GM10248 (cell line): ENCODE measurements at regions not wholly inside any gene's neighbourhood (a gene's known extent, or its start where the extent isn't known, plus 50 kb on each side); places are given as distances from the start of the nearest gene placed in this dataset.

Experiments used
- CTCF ChIA-PET: fragments of 300-600 bp; sonication (Branson Sonifier 250); formaldehyde crosslinking; extraction: SDS; loops from one replicate; lab custom pipeline; 2021; ENCODE audit warnings: antibody characterized with exemption; lab: Yijun Ruan, JAX
- POLR2A ChIA-PET: fragments of 350-650 bp; sonication (Branson Sonifier 250); formaldehyde crosslinking; extraction: SDS; loops from one replicate; lab custom pipeline; 2020; ENCODE audit warnings: antibody characterized with exemption; lab: Yijun Ruan, JAX
- DNase-seq: peaks from one replicate; pipeline ENCODE4 v3.0.0; 2012; ENCODE audit errors: extremely low spot score
- CTCF ChIP-seq: IDR thresholded peaks from 2 replicates; pipeline ENCODE4 v1.5.1; 2012; ENCODE audit warnings: mild to moderate bottlenecking, low read depth; ENCODE audit errors: extremely low read depth, missing control alignments, control extremely low read depth

- no peak for TF ChIP-seq CTCF
- CTCF ChIA-PET, result interaction anchor here (1.5 kb wide), 1 partner anchor 103 kb away, joined by 3 read pairs; no protein-coding TSS in a partner anchor
- no peak for DNase-seq
- POLR2A ChIA-PET, result no interaction called here
Measured at GRCh38 chr16:87552072-87552718, 50.1 kb upstream of the JPH3 start.

GRCh38 chr16:87551487-87551886, 50.8 kb upstream of the JPH3 start:
- no peak for TF ChIP-seq CTCF
- ChIA-PET CTCF (interaction anchor here (1.0 to 1.5 kb wide), 8 partner anchors 9 to 320 kb away, joined by 3 to 5 read pairs (median 3); no protein-coding TSS in a partner anchor), POLR2A (no interaction called here)
- no peak for DNase-seq

GRCh38 chr16:87550495-87550961, 51.8 kb upstream of the JPH3 start:
- CTCF ChIA-PET, result interaction anchor here (1.0 to 1.3 kb wide), 7 partner anchors 8 to 321 kb away, joined by 3 to 5 read pairs (median 3); no protein-coding TSS in a partner anchor
- DNase-seq, result peak; percentile 81

GRCh38 chr16:87549627-87550494, 52.4 kb upstream of the JPH3 start:
- DNase-seq, result no peak
- CTCF ChIA-PET, result interaction anchor here (0.7 to 1.3 kb wide), 2 partner anchors 107 to 219 kb away, joined by 3 read pairs; no protein-coding TSS in a partner anchor
- no peak for TF ChIP-seq CTCF
- POLR2A ChIA-PET, result no interaction called here

More at GRCh38 chr16:87550495-87550961, 51.8 kb upstream of the JPH3 start:
- TF ChIP-seq CTCF, result peak; percentile 87
- POLR2A ChIA-PET, result no interaction called here

- DNase-seq, result no peak
- POLR2A ChIA-PET, result no interaction called here
- CTCF ChIA-PET, result no interaction called here
Measured at GRCh38 chr16:87548046-87548445, 54.3 kb upstream of the JPH3 start.

More at GRCh38 chr16:87548046-87548445, 54.3 kb upstream of the JPH3 start:
- TF ChIP-seq CTCF, result no peak
